ENCODE measurements at regions not wholly inside any gene's neighbourhood (a gene's known extent, or its start where the extent isn't known, plus 50 kb on each side); places are given as distances from the start of the nearest gene placed in this dataset.

GRCh38 chr2:41432459-41432858 is 615.4 kb upstream of the PKDCC start:
- no peak for ATAC-seq (ENCODE audit: low read depth in 2 of 2)
- DNase-seq: no peak
- Mint-ChIP-seq H3K4me3 (no peak overlapping the region), H3K9me3 (peaks cover 0 to 8% (median 4%) of the 10 kb centered on the region in 7 donors), H3K27ac (no peak overlapping the region), H3K27me3 (no peaks in the 10 kb centered on the region), H3K4me1 (no peaks in the 10 kb centered on the region), H3K36me3 (no peaks in the 10 kb centered on the region)

GRCh38 chr2:41434991-41435390 is 612.8 kb upstream of the PKDCC start:
- ATAC-seq (ENCODE audit: low read depth in 2 of 2) (no peak), DNase-seq (no peak)
- H3K27ac Mint-ChIP-seq: no peak overlapping the region
- no peaks in the 10 kb centered on the region for H3K36me3 Mint-ChIP-seq
- no peaks in the 10 kb centered on the region for H3K4me1 Mint-ChIP-seq
- H3K27me3 Mint-ChIP-seq: no peaks in the 10 kb centered on the region
- no peak overlapping the region for H3K4me3 Mint-ChIP-seq
- H3K9me3 Mint-ChIP-seq: peaks cover 0 to 18% (median 7%) of the 10 kb centered on the region in 7 donors

- Mint-ChIP-seq H3K27me3 (no peaks in the 10 kb centered on the region), H3K36me3 (no peaks in the 10 kb centered on the region), H3K4me3 (no peak overlapping the region), H3K27ac (peak overlapping the region in 1 of 6 donors; percentile 16), H3K9me3 (peaks cover 0 to 15% (median 5%) of the 10 kb centered on the region in 7 donors), H3K4me1 (no peaks in the 10 kb centered on the region)
- no peak for ATAC-seq (ENCODE audit: low read depth in 2 of 2)
- no peak for DNase-seq
Observed at GRCh38 chr2:41441958-41442357, 605.9 kb upstream of the PKDCC start.

- ATAC-seq (ENCODE audit: low read depth in 2 of 2) (no peak), DNase-seq (no peak)
- Mint-ChIP-seq H3K4me1 (no peaks in the 10 kb centered on the region), H3K27me3 (no peaks in the 10 kb centered on the region), H3K27ac (no peak overlapping the region), H3K9me3 (peaks cover 0 to 3% (median 0%) of the 10 kb centered on the region in 7 donors), H3K4me3 (no peak overlapping the region), H3K36me3 (no peaks in the 10 kb centered on the region)
Observed at GRCh38 chr2:41445865-41446264, 602.0 kb upstream of the PKDCC start.

- H3K27ac Mint-ChIP-seq: no peak overlapping the region
- H3K4me1 Mint-ChIP-seq: no peaks in the 10 kb centered on the region
- no peak for DNase-seq
- H3K9me3 Mint-ChIP-seq: peaks cover 0 to 3% (median 0%) of the 10 kb centered on the region in 7 donors
- no peak for ATAC-seq (ENCODE audit: low read depth in 2 of 2)
- no peaks in the 10 kb centered on the region for H3K36me3 Mint-ChIP-seq
- H3K4me3 Mint-ChIP-seq: no peak overlapping the region
- no peaks in the 10 kb centered on the region for H3K27me3 Mint-ChIP-seq
Observed at GRCh38 chr2:41446266-41446665, 601.6 kb upstream of the PKDCC start.

- Mint-ChIP-seq H3K27ac (no peak overlapping the region), H3K27me3 (no peaks in the 10 kb centered on the region), H3K36me3 (no peaks in the 10 kb centered on the region), H3K4me3 (no peak overlapping the region), H3K4me1 (no peaks in the 10 kb centered on the region), H3K9me3 (peaks cover 0 to 2% (median 0%) of the 10 kb centered on the region in 7 donors)
- no peak for DNase-seq
- no peak for ATAC-seq (ENCODE audit: low read depth in 2 of 2)
Observed at GRCh38 chr2:41448221-41448620, 599.6 kb upstream of the PKDCC start.

GRCh38 chr2:41457026-41457425 is 590.8 kb upstream of the PKDCC start:
- H3K27ac Mint-ChIP-seq: no peak overlapping the region
- H3K9me3 Mint-ChIP-seq: no peaks in the 10 kb centered on the region
- no peaks in the 10 kb centered on the region for H3K27me3 Mint-ChIP-seq
- ATAC-seq (ENCODE audit: low read depth in 2 of 2): no peak
- H3K4me1 Mint-ChIP-seq: no peaks in the 10 kb centered on the region
- no peaks in the 10 kb centered on the region for H3K36me3 Mint-ChIP-seq
- H3K4me3 Mint-ChIP-seq: no peak overlapping the region
- DNase-seq: no peak

GRCh38 chr2:41460661-41461060 is 587.2 kb upstream of the PKDCC start:
- no peak overlapping the region for H3K27ac Mint-ChIP-seq

GRCh38 chr2:41464395-41464794 is 583.4 kb upstream of the PKDCC start:
- Mint-ChIP-seq H3K27ac (no peak overlapping the region), H3K9me3 (no peaks in the 10 kb centered on the region), H3K4me3 (no peak overlapping the region), H3K27me3 (no peaks in the 10 kb centered on the region), H3K4me1 (no peaks in the 10 kb centered on the region), H3K36me3 (no peaks in the 10 kb centered on the region)
- ATAC-seq (ENCODE audit: low read depth in 2 of 2): no peak
- no peak for DNase-seq

More at GRCh38 chr2:41460661-41461060, 587.2 kb upstream of the PKDCC start:
- H3K27me3 Mint-ChIP-seq: no peaks in the 10 kb centered on the region
- H3K36me3 Mint-ChIP-seq: no peaks in the 10 kb centered on the region
- H3K4me1 Mint-ChIP-seq: no peaks in the 10 kb centered on the region
- H3K9me3 Mint-ChIP-seq: no peaks in the 10 kb centered on the region
- DNase-seq: no peak
- ATAC-seq (ENCODE audit: low read depth in 2 of 2): no peak
- no peak overlapping the region for H3K4me3 Mint-ChIP-seq

GRCh38 chr2:41475959-41476358 is 571.9 kb upstream of the PKDCC start:
- H3K4me3 Mint-ChIP-seq: no peak overlapping the region
- H3K36me3 Mint-ChIP-seq: no peaks in the 10 kb centered on the region
- peaks cover 0 to 9% (median 0%) of the 10 kb centered on the region in 7 donors for H3K9me3 Mint-ChIP-seq
- H3K27ac Mint-ChIP-seq: no peak overlapping the region
- DNase-seq: no peak
- ATAC-seq (ENCODE audit: low read depth in 2 of 2): no peak
- H3K4me1 Mint-ChIP-seq: no peaks in the 10 kb centered on the region
- H3K27me3 Mint-ChIP-seq: no peaks in the 10 kb centered on the region

GRCh38 chr2:41482659-41483058 is 565.2 kb upstream of the PKDCC start:
- Mint-ChIP-seq H3K4me3 (no peak overlapping the region), H3K36me3 (no peaks in the 10 kb centered on the region), H3K9me3 (peaks cover 0 to 6% (median 0%) of the 10 kb centered on the region in 7 donors), H3K27ac (no peak overlapping the region), H3K27me3 (no peaks in the 10 kb centered on the region), H3K4me1 (no peaks in the 10 kb centered on the region)
- no peak for ATAC-seq (ENCODE audit: low read depth in 2 of 2)
- no peak for DNase-seq

GRCh38 chr2:41483226-41483625 is 564.6 kb upstream of the PKDCC start:
- no peaks in the 10 kb centered on the region for H3K4me1 Mint-ChIP-seq
- ATAC-seq (ENCODE audit: low read depth in 2 of 2) (no peak), DNase-seq (no peak)
- H3K27ac Mint-ChIP-seq: no peak overlapping the region
- H3K36me3 Mint-ChIP-seq: no peaks in the 10 kb centered on the region
- H3K9me3 Mint-ChIP-seq: peaks cover 0 to 6% (median 0%) of the 10 kb centered on the region in 7 donors
- H3K4me3 Mint-ChIP-seq: no peak overlapping the region
- no peaks in the 10 kb centered on the region for H3K27me3 Mint-ChIP-seq

- H3K27ac Mint-ChIP-seq: no peak overlapping the region
- ATAC-seq (ENCODE audit: low read depth in 2 of 2) (no peak), DNase-seq (no peak)
- H3K27me3 Mint-ChIP-seq: no peaks in the 10 kb centered on the region
- peaks cover 0 to 6% (median 0%) of the 10 kb centered on the region in 7 donors for H3K9me3 Mint-ChIP-seq
- H3K36me3 Mint-ChIP-seq: no peaks in the 10 kb centered on the region
- no peak overlapping the region for H3K4me3 Mint-ChIP-seq
- H3K4me1 Mint-ChIP-seq: peaks cover 0 to 3% (median 0%) of the 10 kb centered on the region in 3 donors
Observed at GRCh38 chr2:41483982-41484857, 563.6 kb upstream of the PKDCC start.

- no peak overlapping the region for H3K4me3 Mint-ChIP-seq
- no peaks in the 10 kb centered on the region for H3K36me3 Mint-ChIP-seq
- H3K9me3 Mint-ChIP-seq: peaks cover 0 to 6% (median 0%) of the 10 kb centered on the region in 7 donors
- DNase-seq: no peak
- H3K4me1 Mint-ChIP-seq: peaks cover 0 to 3% (median 0%) of the 10 kb centered on the region in 3 donors
- no peaks in the 10 kb centered on the region for H3K27me3 Mint-ChIP-seq
- H3K27ac Mint-ChIP-seq: no peak overlapping the region
- no peak for ATAC-seq (ENCODE audit: low read depth in 2 of 2)
Observed at GRCh38 chr2:41484858-41485234, 563.0 kb upstream of the PKDCC start.

Measured in naive B cell (primary cell).